GM12873 (cell line): ENCODE measurements at regions not wholly inside any gene's neighbourhood (a gene's known extent, or its start where the extent isn't known, plus 50 kb on each side); places are given as distances from the start of the nearest gene placed in this dataset.

ENCODE experiments used
- TF ChIP-seq, protein P1 (sequence below): IDR thresholded peaks from 2 replicates; pipeline ENCODE4 v1.5.1; 2012; ENCODE audit warnings: low read depth, mild to moderate bottlenecking, moderate library complexity, low read length, control low read depth; ENCODE audit not compliant: insufficient read depth; ENCODE audit errors: missing control alignments

- TF ChIP-seq, protein P1, sequence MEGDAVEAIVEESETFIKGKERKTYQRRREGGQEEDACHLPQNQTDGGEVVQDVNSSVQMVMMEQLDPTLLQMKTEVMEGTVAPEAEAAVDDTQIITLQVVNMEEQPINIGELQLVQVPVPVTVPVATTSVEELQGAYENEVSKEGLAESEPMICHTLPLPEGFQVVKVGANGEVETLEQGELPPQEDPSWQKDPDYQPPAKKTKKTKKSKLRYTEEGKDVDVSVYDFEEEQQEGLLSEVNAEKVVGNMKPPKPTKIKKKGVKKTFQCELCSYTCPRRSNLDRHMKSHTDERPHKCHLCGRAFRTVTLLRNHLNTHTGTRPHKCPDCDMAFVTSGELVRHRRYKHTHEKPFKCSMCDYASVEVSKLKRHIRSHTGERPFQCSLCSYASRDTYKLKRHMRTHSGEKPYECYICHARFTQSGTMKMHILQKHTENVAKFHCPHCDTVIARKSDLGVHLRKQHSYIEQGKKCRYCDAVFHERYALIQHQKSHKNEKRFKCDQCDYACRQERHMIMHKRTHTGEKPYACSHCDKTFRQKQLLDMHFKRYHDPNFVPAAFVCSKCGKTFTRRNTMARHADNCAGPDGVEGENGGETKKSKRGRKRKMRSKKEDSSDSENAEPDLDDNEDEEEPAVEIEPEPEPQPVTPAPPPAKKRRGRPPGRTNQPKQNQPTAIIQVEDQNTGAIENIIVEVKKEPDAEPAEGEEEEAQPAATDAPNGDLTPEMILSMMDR = no peak
These were observed 154.3 kb upstream of the C14orf180 start for GRCh38 chr14:104425171-104425681.

DNA sequence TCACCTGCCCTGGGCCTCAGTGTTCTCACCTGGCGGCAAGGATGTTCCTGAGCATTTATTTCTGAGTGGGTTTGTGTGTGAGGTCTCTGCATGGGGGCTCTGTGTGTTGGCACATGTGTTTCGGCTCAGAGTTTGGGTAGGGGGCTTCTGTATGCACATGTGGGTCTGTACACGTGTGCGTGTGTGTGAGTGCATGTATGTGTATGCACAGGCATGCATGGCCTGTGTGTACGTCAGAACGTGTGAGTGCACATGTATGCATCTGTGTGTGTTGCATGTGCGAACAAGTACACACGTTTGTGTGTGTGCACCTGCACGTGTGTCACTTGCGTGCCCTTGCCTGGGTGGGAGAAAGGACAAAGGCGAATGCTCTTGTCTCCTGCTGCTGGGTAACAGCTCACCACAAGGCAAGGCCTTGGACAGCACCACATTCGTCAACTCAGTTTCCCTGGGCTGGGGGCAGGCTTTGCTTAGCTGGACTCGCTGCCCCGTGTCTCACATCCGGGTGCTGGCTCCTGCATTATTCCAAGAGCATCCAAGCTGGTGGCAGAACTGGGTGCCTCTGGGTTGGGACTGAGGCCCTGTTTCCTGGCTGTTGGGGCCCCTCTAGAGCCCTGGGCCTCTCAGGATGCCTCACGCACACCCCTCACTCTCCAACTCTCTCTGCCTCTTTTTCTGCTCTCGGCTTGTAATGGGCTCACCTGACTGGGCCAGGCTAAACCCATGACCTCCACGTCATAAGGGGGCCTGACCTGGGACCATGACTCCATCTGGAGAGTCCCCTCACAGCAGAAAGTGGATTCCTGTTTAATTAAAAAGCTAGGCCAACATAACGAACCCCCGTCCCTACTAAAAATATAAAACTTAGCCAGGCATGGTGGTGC, 153.6 kb upstream of the C14orf180 start:
- TF ChIP-seq, protein P1 = no peak

- TF ChIP-seq, protein P1 = no peak
These were observed 152.3 kb upstream of the C14orf180 start for GRCh38 chr14:104427131-104427851.

DNA sequence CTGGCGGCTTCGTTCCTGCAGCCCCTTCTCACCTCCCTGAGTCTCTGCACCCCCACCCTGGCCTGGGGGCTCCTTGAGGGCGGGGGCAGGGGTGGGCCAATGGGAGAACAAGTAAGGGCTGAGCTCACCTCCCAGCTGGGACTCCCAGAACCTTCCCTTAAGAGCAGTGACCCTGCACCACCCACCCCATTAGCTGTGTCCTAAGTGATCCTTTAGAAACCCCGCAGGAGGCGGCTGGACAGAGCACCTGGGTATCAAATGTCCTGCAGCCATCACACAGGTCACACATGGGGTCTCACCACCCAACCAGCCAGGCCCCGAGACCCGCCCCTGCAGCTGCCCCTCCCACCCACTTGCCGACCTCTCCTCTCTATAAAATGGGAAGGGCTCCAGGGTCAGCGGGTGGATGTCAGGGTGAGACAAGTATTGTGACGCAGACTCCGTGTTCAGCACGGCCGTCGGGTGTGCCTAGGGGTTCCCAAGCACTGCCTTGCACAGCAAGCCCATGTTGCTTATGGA, 151.2 kb upstream of the C14orf180 start:
- TF ChIP-seq, protein P1 = no peak

- TF ChIP-seq, protein P1 = no peak
These were observed 150.7 kb upstream of the C14orf180 start for GRCh38 chr14:104428860-104429259.

DNA sequence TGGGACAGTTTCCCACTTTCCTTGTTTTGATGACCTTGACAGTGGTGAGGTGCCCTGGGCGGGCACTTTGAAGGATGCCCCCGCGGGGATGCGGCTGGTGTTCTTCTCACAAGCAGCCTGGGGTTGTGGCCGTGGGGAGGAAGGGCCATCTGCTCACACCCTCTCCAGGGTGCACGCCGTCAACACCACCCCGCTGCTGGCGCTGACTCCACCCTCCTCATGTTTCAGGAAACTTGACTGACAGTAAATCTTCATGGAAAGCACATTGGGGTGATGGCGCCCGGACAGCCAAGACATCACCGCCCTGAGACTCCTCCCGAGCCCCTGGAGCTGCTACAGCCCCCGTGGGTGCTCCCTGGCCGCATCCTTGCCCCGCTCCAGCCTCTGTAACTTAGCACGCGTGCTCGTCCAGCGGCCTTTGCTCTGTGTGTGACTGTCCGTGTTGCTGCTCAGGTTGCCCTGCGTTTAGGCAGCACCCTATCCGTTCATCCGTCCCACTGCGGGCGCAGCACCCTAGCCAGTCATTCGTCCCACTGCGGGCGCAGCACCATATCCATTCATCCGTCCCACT, 150.2 kb upstream of the C14orf180 start:
- TF ChIP-seq, protein P1 = no peak
